K562 (cell line): ENCODE measurements at regions not wholly inside any gene's neighbourhood (a gene's known extent, or its start where the extent isn't known, plus 50 kb on each side); places are given as distances from the start of the nearest gene placed in this dataset.

ENCODE experiments used
- ATAC-seq: fragments of 200-7000 bp; cut with Tn5 transposase; 3 replicates; pipeline ENCODE4 v1.9.1; 2020; ENCODE audit warnings: moderate library complexity
- BruUV-seq: library from RNA; stranded (reverse); fragments of 400-500 nt; replicated peaks from 2 replicates; lab custom pipeline; 2021; lab: Mats Ljungman, UMichigan
- CTCF ChIA-PET: fragments of 300-600 bp; formaldehyde crosslinking; extraction: SDS; loops from one replicate; lab custom pipeline; 2021; ENCODE audit warnings: low intra/inter-chr PET ratio; lab: Yijun Ruan, JAX
- POLR2A ChIA-PET: fragments of 300-600, 350-650 bp; sonication (Branson Sonifier 250); formaldehyde crosslinking; extraction: SDS; loops from one replicate; lab custom pipeline; 2021; ENCODE audit warnings: antibody characterized with exemption, inconsistent platforms; lab: Yijun Ruan, JAX
- DNase-seq, 4 experiments: peaks; one replicate each; pipeline versions ENCODE4 v3.0.0 to v3.0.0-alpha.2; 2011 to 2018; ENCODE audit warnings: low spot score in 3 of 4, mixed read lengths in 3 of 4; ENCODE audit errors: extremely low read depth in 1 of 4
- FAIRE-seq: peaks from 2 replicates; lab custom pipeline; 2011; peaks lifted over from hg19 to GRCh38; lab: Jason Lieb, UNC
- H2AFZ ChIP-seq: 2 replicates; pipeline ENCODE4 v1.6.0; 2011; ENCODE audit warnings: low read depth, low read length, control low read depth, inconsistent platforms
- H3K27ac ChIP-seq: fragments of 200-600 bp; 3 replicates; pipeline ENCODE4 v1.8.0; 2011; ENCODE audit warnings: low read depth, mild to moderate bottlenecking, control low read depth, inconsistent platforms, low read length, moderate library complexity, mixed read lengths; ENCODE audit errors: extremely low read depth
- H3K27me3 ChIP-seq, 2 experiments: fragments of 300-600 bp in 1 of 2; 2 replicates in 1 of 2; 3 replicates in 1 of 2; pipeline versions ENCODE4 v1.6.0 to v1.8.0; 2011; ENCODE audit warnings: inconsistent platforms in 2 of 2, low read length in 2 of 2, mild to moderate bottlenecking in 1 of 2, mixed read lengths in 1 of 2, moderate library complexity in 1 of 2; ENCODE audit not compliant: control insufficient read depth in 2 of 2, insufficient read depth in 2 of 2
- H3K36me3 ChIP-seq: fragments of 300-600 bp; 3 replicates; pipeline ENCODE4 v1.8.0; 2011; ENCODE audit warnings: mild to moderate bottlenecking, low read length, inconsistent platforms; ENCODE audit not compliant: control insufficient read depth, insufficient read depth
- H3K4me1 ChIP-seq, 2 experiments: fragments of 200-600 bp in 1 of 2; replicated peaks in 1 of 2; 2 replicates in 1 of 2; 3 replicates in 1 of 2; pipeline versions ENCODE4 v1.5.1 to v1.8.0; 2011; ENCODE audit warnings: inconsistent platforms in 2 of 2, low read length in 2 of 2, mild to moderate bottlenecking in 1 of 2, mixed read lengths in 1 of 2, moderate library complexity in 1 of 2; ENCODE audit not compliant: control insufficient read depth in 2 of 2, insufficient read depth in 2 of 2
- H3K4me2 ChIP-seq: 2 replicates; pipeline ENCODE4 v1.6.1; 2011; ENCODE audit warnings: low read length, control low read depth, inconsistent platforms, mixed read lengths; ENCODE audit not compliant: insufficient read depth
- H3K4me3 ChIP-seq: fragments of 200-600 bp; sonication (generic), shearing (Covaris generic); 2 replicates; pipeline ENCODE4 v1.5.1; 2016; ENCODE audit warnings: control low read depth, inconsistent platforms
- H3K79me2 ChIP-seq: fragments of 200-600 bp; 3 replicates; pipeline ENCODE4 v1.8.0; 2011; ENCODE audit warnings: low read length, inconsistent platforms; ENCODE audit not compliant: control insufficient read depth, insufficient read depth
- H3K9ac ChIP-seq, 2 experiments: 2 replicates each; pipeline versions ENCODE4 v1.6.0 to v1.6.1; 2011; ENCODE audit warnings: low read depth in 2 of 2, low read length in 2 of 2, control low read depth in 1 of 2, inconsistent platforms in 1 of 2, mild to moderate bottlenecking in 1 of 2, mixed read lengths in 1 of 2; ENCODE audit not compliant: insufficient read depth in 1 of 2
- H3K9me1 ChIP-seq: one replicate; pipeline ENCODE4 v1.6.0; 2011; ENCODE audit warnings: inconsistent platforms, mild to moderate bottlenecking, low read length, moderate library complexity; ENCODE audit not compliant: control insufficient read depth, insufficient read depth
- H3K9me3 ChIP-seq: replicated peaks from 2 replicates; pipeline ENCODE4 v1.5.1; 2011; ENCODE audit warnings: low read depth, low read length, inconsistent platforms; ENCODE audit not compliant: control insufficient read depth, insufficient read depth
- H4K20me1 ChIP-seq: replicated peaks from 2 replicates; pipeline ENCODE4 v1.6.1; 2011; ENCODE audit warnings: low read length, inconsistent platforms, mixed read lengths; ENCODE audit not compliant: control insufficient read depth, insufficient read depth
- FOXP4 ChIP-seq: sonication (generic); formaldehyde crosslinking; IDR thresholded peaks from 2 replicates; pipeline ENCODE4 v1.8.0; 2022; ENCODE audit warnings: mild to moderate bottlenecking, missing genetic modification reagents, borderline replicate concordance
- MITF ChIP-seq: IDR thresholded peaks from 2 replicates; pipeline ENCODE4 v1.6.1; 2014; ENCODE audit warnings: antibody characterized with exemption
- NRF1 ChIP-seq, 2 experiments: fragments of 450-650 bp; IDR thresholded peaks in 1 of 2; conservative IDR thresholded peaks in 1 of 2; 2 replicates each; pipeline ENCODE4 v1.6.1; 2014; ENCODE audit warnings: mild to moderate bottlenecking in 2 of 2
- POLR2G ChIP-seq: fragments of 200-400 bp; formaldehyde crosslinking; IDR thresholded peaks from 2 replicates; pipeline ENCODE4 v1.6.1; 2017; ENCODE audit warnings: low read depth, mild to moderate bottlenecking, antibody characterized with exemption, low read length, moderate library complexity
- PRPF4 ChIP-seq: fragments of 200-400 bp; formaldehyde crosslinking; IDR thresholded peaks from one replicate; pipeline ENCODE4 v1.6.1; 2017; ENCODE audit warnings: low read length, low read depth, mild to moderate bottlenecking; ENCODE audit not compliant: insufficient read depth, poor library complexity, severe bottlenecking
- SAFB2 ChIP-seq: fragments of 200-400 bp; formaldehyde crosslinking; IDR thresholded peaks from 2 replicates; pipeline ENCODE4 v1.6.1; 2018; ENCODE audit warnings: borderline replicate concordance, low read length, low read depth, moderate library complexity; ENCODE audit not compliant: severe bottlenecking
- STAT5B ChIP-seq: fragments of 250-450 bp; sonication (Bioruptor Pico); IDR thresholded peaks from 2 replicates; pipeline ENCODE4 v1.8.0; 2021; ENCODE audit warnings: mild to moderate bottlenecking, inconsistent platforms
- TCF7L2 ChIP-seq: fragments of 150-350 bp; IDR thresholded peaks from 2 replicates; pipeline ENCODE4 v1.6.1; 2016; ENCODE audit warnings: low read depth, mild to moderate bottlenecking, low read length, moderate library complexity
- TEAD1 ChIP-seq, 2 experiments: fragments of 450-650 bp in 1 of 2; sonication (generic) in 1 of 2; formaldehyde crosslinking; IDR thresholded peaks; 2 replicates each; pipeline versions ENCODE4 v1.4.0 to v1.8.0; 2020 to 2022; ENCODE audit warnings: mild to moderate bottlenecking in 2 of 2, missing genetic modification reagents in 1 of 2
- THRA ChIP-seq: fragments of 450-650 bp; IDR thresholded peaks from 2 replicates; pipeline ENCODE4 v1.6.1; 2017; ENCODE audit warnings: mild to moderate bottlenecking, moderate library complexity
- ZBTB2 ChIP-seq: fragments of 450-650 bp; IDR thresholded peaks from 2 replicates; pipeline ENCODE4 v1.6.1; 2016; ENCODE audit warnings: antibody characterized with exemption
- ZFX ChIP-seq: sonication (generic); formaldehyde crosslinking; IDR thresholded peaks from 2 replicates; pipeline ENCODE4 v1.8.0; 2022; ENCODE audit warnings: mild to moderate bottlenecking, missing genetic modification reagents, moderate library complexity
- ZNF57 ChIP-seq: fragments of 450-650 bp; formaldehyde crosslinking; IDR thresholded peaks from 2 replicates; pipeline ENCODE4 v1.4.0; 2020; ENCODE audit warnings: mild to moderate bottlenecking, moderate library complexity
- ZSCAN32 ChIP-seq: fragments of 450-650 bp; formaldehyde crosslinking; IDR thresholded peaks from 2 replicates; pipeline ENCODE4 v1.4.0; 2020; ENCODE audit warnings: mild to moderate bottlenecking, moderate library complexity
- WGBS: fragments of 100-300 bp; shearing (Covaris generic); methylation state at CpG from one replicate; pipeline ENCODE4 v1.1.6; 2016; ENCODE audit warnings: low coverage, mixed read lengths; ENCODE audit not compliant: insufficient coverage; ENCODE audit errors: missing lambda C conversion rate; 5-methylcytosine and 5-hydroxymethylcytosine counted together
- in situ Hi-C: fragments of 300-500 bp; cut with MboI; formaldehyde crosslinking; loops from 4 replicates; pipeline ENCODE4 v1.15.0; 2018; ENCODE audit warnings: inconsistent platforms, mixed read lengths
- intact Hi-C: fragments of 100-400 bp; cut with micrococcal nuclease; formaldehyde crosslinking; loops from 2 replicates; pipeline ENCODE4 v1.14.2; 2022

GRCh38 chrX:134746410-134746785, 50.6 kb downstream of the PABIR2 start (continued):
- no peak for TF ChIP-seq ZNF57 (CRISPR knock-in tag)
- TF ChIP-seq SAFB2 = no peak
- TF ChIP-seq TCF7L2 = no peak
- TF ChIP-seq THRA = no peak

GRCh38 chrX:134745636-134746409, 51.2 kb downstream of the PABIR2 start:
- no peak overlapping the region for H2AFZ ChIP-seq
- H3K4me3 ChIP-seq = no peak overlapping the region
- H3K27ac ChIP-seq = no peak overlapping the region
- BruUV-seq = no TSS peak
- H3K9me1 ChIP-seq = no peaks in the 10 kb centered on the region
- H4K20me1 ChIP-seq = no peaks in the 10 kb centered on the region
- ChIA-PET POLR2A (interaction anchor here (0.7 kb wide), 1 partner anchor 597 kb away, joined by 3 read pairs; no protein-coding TSS in a partner anchor), CTCF (no interaction called here)
- H3K36me3 ChIP-seq = no peaks in the 10 kb centered on the region
- H3K9ac ChIP-seq = no peak overlapping the region
- intact Hi-C loops = no loop called here
- no peaks in the 10 kb centered on the region for H3K27me3 ChIP-seq
- no peaks in the 10 kb centered on the region for H3K79me2 ChIP-seq
- DNase-seq (no peak), ATAC-seq (no peak), FAIRE-seq (no peak)
- peaks cover 0 to 12% of the 10 kb centered on the region in 2 experiments; a peak in 3 of 5 replicates for H3K4me1 ChIP-seq
- no peaks in the 10 kb centered on the region for H3K9me3 ChIP-seq
- WGBS = 38% methylated on average over 3 of the region's 3 CpGs
- in situ Hi-C loops = no loop called here
- no peak overlapping the region for H3K4me2 ChIP-seq
- TF ChIP-seq STAT5B (CRISPR knock-in tag) = no peak
- no peak for TF ChIP-seq ZSCAN32 (CRISPR knock-in tag)
- TF ChIP-seq TEAD1 (CRISPR knock-in tag; IDR thresholded peaks at IDR 0.05) = no peak
- no peak for TF ChIP-seq FOXP4 (CRISPR knock-in tag)
- no peak for TF ChIP-seq NRF1 (conservative IDR thresholded peaks at IDR 0.05 in 1 of 2, IDR thresholded peaks at IDR 0.05 in 1 of 2)
- TF ChIP-seq TCF7L2 = no peak
- no peak for TF ChIP-seq PRPF4
- TF ChIP-seq ZFX = no peak
- TF ChIP-seq ZBTB2 = no peak
- TF ChIP-seq MITF = no peak
- no peak for TF ChIP-seq POLR2G
